NT2/D1 (cell line): ENCODE measurements at regions not wholly inside any gene's neighbourhood (a gene's known extent, or its start where the extent isn't known, plus 50 kb on each side); places are given as distances from the start of the nearest gene placed in this dataset.
"Not testable (repeated sequence)": the region's sequence is repeated elsewhere in the genome, so short reads cannot be mapped to it uniquely, and the experiment has no call there.

Source experiments
- DNase-seq: peaks from one replicate; pipeline ENCODE4 v3.0.0-alpha.2; 2011; ENCODE audit warnings: low read depth, low spot score
- H3K27me3 ChIP-seq: 2 replicates; pipeline ENCODE4 v1.6.0; 2011; ENCODE audit warnings: mild to moderate bottlenecking; ENCODE audit not compliant: insufficient read length, insufficient read depth
- H3K36me3 ChIP-seq: 2 replicates; pipeline ENCODE4 v1.6.1; 2011; ENCODE audit warnings: mild to moderate bottlenecking, low read length, mixed read lengths; ENCODE audit not compliant: insufficient read depth, insufficient read length
- H3K4me1 ChIP-seq: 2 replicates; pipeline ENCODE4 v1.5.1; 2011; ENCODE audit not compliant: insufficient read depth, insufficient read length
- H3K4me3 ChIP-seq: 2 replicates; pipeline ENCODE4 v1.5.1; 2011; ENCODE audit warnings: low read depth; ENCODE audit not compliant: insufficient read length
- H3K9ac ChIP-seq: 2 replicates; pipeline ENCODE4 v1.6.0; 2011; ENCODE audit warnings: low read depth; ENCODE audit not compliant: insufficient read length
- H3K9me3 ChIP-seq: 2 replicates; pipeline ENCODE4 v1.5.1; 2011; ENCODE audit warnings: mild to moderate bottlenecking, low read length; ENCODE audit not compliant: insufficient read depth
- SUZ12 ChIP-seq: IDR thresholded peaks from 2 replicates; pipeline ENCODE4 v1.6.1; 2011; ENCODE audit not compliant: insufficient read length, insufficient read depth; ENCODE audit errors: extremely low read depth
- YY1 ChIP-seq: IDR thresholded peaks from 2 replicates; pipeline ENCODE4 v1.6.1; 2011; ENCODE audit not compliant: insufficient read length, insufficient read depth
- ZNF274 ChIP-seq: IDR thresholded peaks from 2 replicates; pipeline ENCODE4 v1.6.1; 2011; ENCODE audit warnings: mild to moderate bottlenecking, low read depth, low read length

DNA sequence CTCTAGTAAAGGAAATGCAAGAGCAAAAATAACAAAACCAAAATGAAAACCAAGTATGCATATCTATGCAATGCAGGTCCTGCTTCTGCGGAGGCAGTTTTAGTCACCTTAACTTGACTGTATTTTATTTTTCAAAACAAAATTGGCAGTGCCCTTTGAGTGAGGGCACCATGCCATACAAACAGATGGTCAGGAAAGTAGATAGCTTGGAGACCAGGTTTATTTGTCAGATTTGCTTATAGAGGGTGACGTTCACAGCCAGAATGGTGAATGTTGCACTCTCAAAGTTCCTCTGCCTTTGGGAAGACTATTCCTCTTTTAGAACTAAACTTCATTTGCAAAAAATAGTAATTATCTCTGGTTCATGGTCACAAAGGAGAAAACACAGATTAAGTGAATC, 801.9 kb downstream of the ANKRD7 start:
- Histone ChIP-seq H3K9ac (no peak overlapping the region), H3K4me3 (no peak overlapping the region), H3K27me3 (no peaks in the 10 kb centered on the region), H3K4me1 (no peaks in the 10 kb centered on the region), H3K9me3 (no peaks in the 10 kb centered on the region), H3K36me3 (no peaks in the 10 kb centered on the region)
- DNase-seq = no peak
- no peak for TF ChIP-seq ZNF274
- no peak for TF ChIP-seq SUZ12
- TF ChIP-seq YY1 = no peak

DNA sequence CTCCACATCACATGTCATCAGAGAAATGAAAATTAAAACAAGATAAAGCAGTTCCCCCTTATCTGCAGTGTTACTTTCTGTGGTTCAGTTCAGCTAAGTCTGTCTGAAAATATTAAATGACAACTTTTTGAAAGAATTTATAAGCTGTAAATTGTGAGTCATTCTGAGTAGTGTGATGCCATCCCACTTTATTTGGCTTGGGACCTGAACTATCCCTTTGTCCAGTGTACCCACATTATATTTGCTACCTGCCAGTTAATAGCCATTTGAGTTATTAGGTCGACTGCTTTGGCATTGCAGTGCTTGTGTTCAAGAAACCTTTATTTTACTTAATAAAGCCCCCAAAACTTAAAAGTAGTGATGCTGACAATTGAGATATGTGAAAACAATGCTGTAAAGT, 804.2 kb downstream of the ANKRD7 start:
- TF ChIP-seq YY1 = no peak
- TF ChIP-seq SUZ12 = no peak
- no peak for TF ChIP-seq ZNF274

DNA sequence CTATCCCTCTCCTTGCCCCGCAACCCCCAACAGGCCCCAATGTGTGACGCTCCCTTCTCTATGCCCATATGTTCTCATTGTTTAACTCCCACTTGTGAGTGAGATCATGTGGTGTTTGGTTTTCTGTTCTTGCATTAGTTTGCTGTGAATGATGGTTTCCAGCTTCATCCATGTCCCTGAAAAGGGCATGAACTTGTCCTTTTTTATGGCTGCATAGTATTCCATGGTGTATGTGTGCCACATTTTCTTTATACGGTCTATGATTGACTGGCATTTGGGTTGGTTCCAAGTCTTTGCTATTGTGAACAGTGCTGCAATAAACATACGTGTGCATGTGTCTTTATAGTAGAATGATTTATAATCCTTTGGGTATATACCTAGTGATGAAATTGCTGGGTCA, 807.6 kb downstream of the ANKRD7 start:
- not testable (repeated sequence) for H3K4me3 ChIP-seq, DNase-seq, H3K9me3 ChIP-seq, H3K4me1 ChIP-seq, H3K9ac ChIP-seq, H3K27me3 ChIP-seq, H3K36me3 ChIP-seq

More for the DNA sequence above, 804.2 kb downstream of the ANKRD7 start:
- H3K27me3 ChIP-seq = no peaks in the 10 kb centered on the region
- H3K36me3 ChIP-seq = no peaks in the 10 kb centered on the region
- no peak overlapping the region for H3K9ac ChIP-seq
- DNase-seq = no peak
- H3K4me1 ChIP-seq = no peaks in the 10 kb centered on the region
- H3K4me3 ChIP-seq = no peak overlapping the region
- no peaks in the 10 kb centered on the region for H3K9me3 ChIP-seq

DNA sequence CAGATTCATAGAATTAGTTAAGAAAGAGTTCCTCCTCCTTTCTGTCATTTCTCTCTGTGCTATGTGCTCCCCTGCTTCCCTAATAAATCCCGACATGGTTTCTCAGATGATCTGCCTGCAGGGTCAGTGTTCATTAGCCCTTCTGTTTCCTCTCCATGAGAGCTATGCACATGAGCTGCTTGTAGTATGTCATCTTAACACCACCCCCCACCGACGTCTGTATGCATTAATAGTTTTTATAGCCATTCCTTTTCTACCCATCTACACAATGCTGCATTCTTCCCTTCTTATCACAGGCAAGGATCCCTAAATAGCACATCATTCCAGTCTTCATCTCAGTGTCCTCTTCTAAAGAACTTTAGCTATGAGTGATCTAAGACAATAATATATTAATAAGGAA, 809.1 kb downstream of the ANKRD7 start:
- Histone ChIP-seq H3K4me1 (no peaks in the 10 kb centered on the region), H3K9me3 (no peaks in the 10 kb centered on the region), H3K27me3 (no peaks in the 10 kb centered on the region), H3K9ac (no peak overlapping the region), H3K36me3 (no peaks in the 10 kb centered on the region), H3K4me3 (no peak overlapping the region)
- TF ChIP-seq ZNF274 (no peak), SUZ12 (no peak), YY1 (no peak)
- no peak for DNase-seq

DNA sequence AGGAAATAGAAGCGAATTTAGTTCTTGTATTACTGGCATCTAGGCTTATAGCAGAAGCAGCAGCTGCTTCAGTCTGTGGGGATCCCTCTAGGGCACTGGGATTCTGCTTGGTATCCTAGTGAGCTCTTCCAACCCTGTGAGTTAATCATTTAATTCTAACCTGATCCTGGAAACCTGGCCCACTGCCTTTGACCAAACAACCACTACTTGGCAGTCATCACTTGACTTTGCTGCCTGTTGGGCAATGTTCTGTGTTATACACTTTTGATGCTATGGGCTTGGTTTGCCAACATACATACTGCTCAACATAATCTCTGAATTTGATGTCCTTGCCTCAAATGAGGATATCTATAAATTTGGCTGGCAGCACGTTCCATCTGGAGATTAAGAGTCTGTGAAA, 813.4 kb downstream of the ANKRD7 start:
- Histone ChIP-seq H3K9ac (no peak overlapping the region), H3K27me3 (no peaks in the 10 kb centered on the region), H3K36me3 (no peaks in the 10 kb centered on the region), H3K4me1 (no peaks in the 10 kb centered on the region), H3K4me3 (no peak overlapping the region), H3K9me3 (no peaks in the 10 kb centered on the region)
- TF ChIP-seq ZNF274 (no peak), YY1 (no peak), SUZ12 (no peak)
- DNase-seq = no peak

DNA sequence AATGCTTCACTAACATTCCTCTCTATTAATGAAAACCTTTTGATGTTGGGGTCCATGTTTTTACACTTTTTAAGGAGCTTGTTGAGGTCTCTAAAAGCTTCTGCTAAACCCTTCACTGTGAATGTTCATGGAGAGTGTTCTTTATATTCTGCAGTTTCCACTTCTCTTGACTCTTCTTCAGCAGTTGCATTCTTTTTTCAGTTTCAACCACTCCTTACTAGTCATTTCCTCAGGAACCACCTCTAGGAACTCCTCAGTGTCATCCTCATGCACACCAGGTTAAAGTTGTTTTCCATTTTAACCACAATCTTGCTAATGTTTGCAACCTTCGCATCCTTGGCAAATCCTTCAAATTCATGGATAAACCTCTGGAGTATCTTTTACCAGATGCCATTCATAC, 821.6 kb downstream of the ANKRD7 start:
- no peaks in the 10 kb centered on the region for H3K9me3 ChIP-seq
- no peaks in the 10 kb centered on the region for H3K4me1 ChIP-seq
- no peaks in the 10 kb centered on the region for H3K36me3 ChIP-seq
- no peaks in the 10 kb centered on the region for H3K27me3 ChIP-seq
- H3K4me3 ChIP-seq = no peak overlapping the region
- TF ChIP-seq ZNF274 = no peak
- TF ChIP-seq YY1 = no peak
- no peak for TF ChIP-seq SUZ12
- DNase-seq = no peak
- H3K9ac ChIP-seq = no peak overlapping the region

DNA sequence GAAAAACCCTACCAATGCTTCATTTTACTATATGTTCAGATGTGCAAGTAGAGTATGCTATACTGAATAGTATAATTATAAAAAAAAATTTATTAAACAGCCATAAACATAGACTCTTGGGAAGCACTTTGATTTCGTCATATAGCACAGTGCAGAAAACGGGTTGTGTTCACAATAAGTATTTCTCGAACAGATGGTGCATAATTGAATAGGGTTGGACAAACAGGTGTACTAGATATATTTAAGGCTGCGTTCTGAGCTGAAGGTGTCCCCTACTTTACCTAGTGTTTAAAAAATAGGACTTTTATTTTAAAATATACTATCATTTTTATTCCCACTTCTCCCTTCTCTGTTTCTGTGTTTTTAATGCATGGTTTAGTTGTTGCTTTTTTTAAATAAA, 841.5 kb downstream of the ANKRD7 start:
- no peaks in the 10 kb centered on the region for H3K36me3 ChIP-seq
- H3K9me3 ChIP-seq = no peaks in the 10 kb centered on the region
- H3K9ac ChIP-seq = no peak overlapping the region
- DNase-seq = no peak
- no peak overlapping the region for H3K4me3 ChIP-seq
- no peaks in the 10 kb centered on the region for H3K27me3 ChIP-seq
- no peaks in the 10 kb centered on the region for H3K4me1 ChIP-seq
- TF ChIP-seq SUZ12 (no peak), YY1 (no peak)

DNA sequence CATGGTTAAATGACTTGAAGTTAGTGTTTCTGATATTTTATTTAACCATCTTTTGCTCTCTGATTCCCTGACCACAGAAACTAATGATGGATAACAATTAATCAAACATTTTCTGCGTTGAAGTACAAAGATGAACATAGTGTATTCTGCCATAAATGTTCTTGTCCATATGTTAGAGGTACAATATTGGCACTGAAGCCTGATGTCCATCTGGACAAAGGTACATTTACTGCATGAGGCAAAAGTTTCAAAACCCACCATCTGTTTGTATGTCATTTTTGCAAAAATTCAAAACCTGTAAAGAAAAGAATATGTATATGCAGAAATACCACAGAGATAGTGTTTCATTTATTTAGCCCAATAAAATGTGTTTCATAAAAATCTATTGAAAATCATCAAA, 861.5 kb downstream of the ANKRD7 start:
- no peak for TF ChIP-seq SUZ12
- TF ChIP-seq ZNF274 = no peak
- no peak for TF ChIP-seq YY1
- Histone ChIP-seq H3K9me3 (no peaks in the 10 kb centered on the region; the same call in 1 of the 2 replicates), H3K4me1 (no peaks in the 10 kb centered on the region), H3K4me3 (no peak overlapping the region), H3K36me3 (no peaks in the 10 kb centered on the region), H3K27me3 (no peaks in the 10 kb centered on the region), H3K9ac (no peak overlapping the region)
- DNase-seq = no peak

DNA sequence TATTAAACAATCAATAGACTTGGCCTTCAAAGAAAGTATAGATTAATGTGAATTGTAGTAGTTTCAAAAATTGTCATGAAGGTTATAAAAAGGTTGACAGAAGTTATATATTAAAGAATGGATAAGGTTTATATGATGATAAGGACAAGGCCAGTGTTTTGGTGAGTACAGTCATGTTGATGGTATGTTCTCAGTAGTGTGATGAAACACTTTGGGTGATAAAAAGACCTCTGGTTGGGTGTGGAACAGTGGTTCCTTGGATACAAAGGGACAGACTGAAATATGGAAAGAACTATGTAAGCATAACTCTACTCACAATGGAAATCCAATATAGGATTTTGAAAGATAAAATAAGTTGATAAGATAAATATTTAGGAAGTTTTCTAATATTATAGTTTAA, 866.3 kb downstream of the ANKRD7 start:
- TF ChIP-seq SUZ12 = no peak
- Histone ChIP-seq H3K27me3 (no peaks in the 10 kb centered on the region), H3K36me3 (no peaks in the 10 kb centered on the region), H3K4me1 (no peaks in the 10 kb centered on the region), H3K9me3 (peaks cover 15% of the 10 kb centered on the region), H3K4me3 (no peak overlapping the region), H3K9ac (no peak overlapping the region)
- no peak for DNase-seq
